ENCODE measurements at regions not wholly inside any gene's neighbourhood (a gene's known extent, or its start where the extent isn't known, plus 50 kb on each side); places are given as distances from the start of the nearest gene placed in this dataset.
"Not testable (repeated sequence)": the region's sequence is repeated elsewhere in the genome, so short reads cannot be mapped to it uniquely, and the experiment has no call there.

- no peak for DNase-seq (ENCODE audit: low read depth in 2 of 2)
Measured at GRCh38 chr12:59085690-59086089, 165.4 kb upstream of the LRIG3 start.

GRCh38 chr12:59084511-59085375 is 164.4 kb upstream of the LRIG3 start:
- no peak for DNase-seq (ENCODE audit: low read depth in 2 of 2)

DNA sequence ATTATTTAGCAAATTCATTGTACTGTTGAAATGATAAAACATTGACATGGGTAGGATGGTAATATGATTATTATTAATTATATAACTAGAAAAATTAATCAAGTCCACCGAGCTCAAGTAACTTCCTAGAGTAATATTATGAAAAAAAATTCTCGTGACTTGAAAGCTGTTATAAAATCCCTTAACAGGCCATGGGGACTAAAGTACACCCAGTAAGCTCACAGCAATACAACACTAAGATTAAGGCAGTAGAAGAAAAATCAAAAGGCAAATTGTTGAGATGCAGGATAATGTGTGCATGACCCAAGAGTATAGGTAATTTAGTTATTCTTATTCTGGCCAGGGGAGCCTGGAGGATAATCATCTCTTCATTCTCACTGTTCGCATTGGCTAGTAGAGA is 162.6 kb upstream of the LRIG3 start:
- DNase-seq (ENCODE audit: low read depth in 2 of 2), result no peak

- DNase-seq (ENCODE audit: low read depth in 2 of 2), result no peak
Measured at GRCh38 chr12:59080101-59080500, 159.8 kb upstream of the LRIG3 start.

DNA sequence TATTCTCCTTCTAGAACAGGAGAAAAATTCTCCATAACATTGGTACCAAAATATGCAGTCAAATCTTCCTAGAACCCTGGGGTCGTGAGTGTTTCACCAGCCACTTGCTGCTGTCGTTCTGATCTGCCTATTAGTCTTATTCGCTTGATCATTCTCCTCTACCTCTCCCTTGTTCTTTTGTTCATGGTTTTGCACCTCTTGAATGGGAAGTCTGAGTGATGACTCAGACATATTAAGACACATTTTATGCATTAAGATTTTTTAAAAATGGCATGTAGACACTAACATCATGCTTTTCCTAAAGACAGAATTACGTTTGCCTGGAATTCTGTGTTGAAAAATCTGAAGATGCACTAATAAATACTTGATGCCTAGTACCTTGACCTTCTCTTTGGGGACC is 159.2 kb upstream of the LRIG3 start:
- no peak for DNase-seq (ENCODE audit: low read depth in 2 of 2)

DNA sequence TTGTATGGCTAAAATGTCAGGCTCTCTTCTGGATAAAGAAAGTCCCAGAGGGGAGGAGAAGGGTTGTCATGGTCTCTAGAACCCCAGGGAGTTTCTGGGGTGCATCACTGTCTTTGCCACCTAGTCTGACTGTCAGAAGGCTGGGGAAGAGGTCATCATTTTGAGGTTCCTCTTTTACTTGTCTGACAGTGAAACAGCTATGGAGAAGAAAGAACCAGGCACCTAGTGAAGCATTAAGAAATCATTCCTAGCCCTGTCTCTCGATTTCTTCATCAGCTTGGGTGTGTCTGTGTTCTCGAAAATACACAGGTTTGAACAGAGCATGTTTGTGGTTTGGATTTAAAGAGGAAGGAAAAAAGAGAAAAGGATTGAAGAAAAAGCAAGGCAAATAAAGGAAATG is 158.7 kb upstream of the LRIG3 start:
- DNase-seq (ENCODE audit: low read depth in 2 of 2), result no peak

DNA sequence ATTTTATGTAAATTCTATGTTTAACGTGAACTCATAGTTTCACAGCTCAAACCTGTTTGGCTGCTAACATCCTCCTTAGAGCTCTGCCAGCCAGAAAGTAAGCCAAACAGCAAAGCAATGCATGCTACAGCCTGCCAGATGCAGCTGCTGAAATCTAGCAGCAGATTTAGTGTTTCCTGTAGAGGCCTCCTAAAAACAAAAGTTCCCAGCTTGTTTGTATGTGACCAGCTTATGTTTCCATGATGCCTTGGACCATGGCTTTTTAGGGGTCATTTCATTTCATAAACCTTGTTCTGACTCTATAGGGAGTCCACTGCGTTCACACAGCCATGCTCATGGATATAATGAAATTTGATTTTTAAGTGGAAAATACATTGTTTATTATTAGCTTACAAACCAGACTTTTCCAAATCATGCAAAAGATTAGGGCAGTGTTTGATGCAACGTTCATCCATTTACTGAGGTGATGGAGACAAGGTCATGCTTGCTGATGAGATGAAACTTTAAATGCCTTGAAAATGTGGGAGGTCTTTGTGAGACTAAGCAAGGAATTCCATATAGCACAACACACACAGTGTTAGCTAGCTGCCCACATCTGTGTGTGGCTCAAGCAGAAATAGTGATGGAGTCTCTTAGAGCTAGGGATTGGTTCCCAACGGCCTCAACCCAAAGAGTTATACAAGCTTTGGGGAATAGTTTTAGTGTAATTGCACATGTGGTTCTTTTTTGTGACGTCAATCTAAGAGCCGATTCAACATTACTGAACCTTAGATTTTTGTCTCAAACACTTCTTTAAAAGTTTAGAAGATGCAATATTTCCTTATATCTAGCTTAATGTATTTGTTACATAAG is 157.5 kb upstream of the LRIG3 start:
- DNase-seq (ENCODE audit: low read depth in 2 of 2), result no peak

- DNase-seq (ENCODE audit: low read depth in 2 of 2), result no peak
Measured at GRCh38 chr12:59077153-59077552, 156.8 kb upstream of the LRIG3 start.

GRCh38 chr12:59076622-59077021 is 156.3 kb upstream of the LRIG3 start:
- no peak for DNase-seq (ENCODE audit: low read depth in 2 of 2)

GRCh38 chr12:59075968-59076490 is 155.7 kb upstream of the LRIG3 start:
- no peak for DNase-seq (ENCODE audit: low read depth in 2 of 2)

GRCh38 chr12:59075141-59075540 is 154.8 kb upstream of the LRIG3 start:
- no peak for DNase-seq (ENCODE audit: low read depth in 2 of 2)

GRCh38 chr12:59070322-59070933 is 150.1 kb upstream of the LRIG3 start:
- no peak for DNase-seq (ENCODE audit: low read depth in 2 of 2)

GRCh38 chr12:59069516-59069915 is 149.2 kb upstream of the LRIG3 start:
- no peak for DNase-seq (ENCODE audit: low read depth in 2 of 2)

DNA sequence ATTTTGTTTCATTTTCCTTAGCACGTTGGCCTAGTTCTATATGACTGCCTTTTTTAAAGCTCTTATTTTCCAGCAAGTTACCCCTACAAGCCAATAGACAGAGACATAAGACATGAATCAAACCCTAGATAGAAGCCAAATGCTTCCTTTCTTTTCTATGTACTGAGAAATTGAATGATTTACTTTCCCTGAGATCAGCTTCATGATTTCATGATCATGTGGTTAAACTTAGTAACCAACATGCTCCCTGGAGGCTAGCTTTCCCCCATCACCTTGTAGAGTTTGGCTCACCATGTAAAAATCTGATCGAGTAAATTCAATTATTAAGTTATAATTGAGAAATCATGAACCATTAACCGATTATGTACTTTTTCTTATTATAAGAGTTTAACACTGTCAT is 148.1 kb upstream of the LRIG3 start:
- no peak for DNase-seq (ENCODE audit: low read depth in 2 of 2)

DNA sequence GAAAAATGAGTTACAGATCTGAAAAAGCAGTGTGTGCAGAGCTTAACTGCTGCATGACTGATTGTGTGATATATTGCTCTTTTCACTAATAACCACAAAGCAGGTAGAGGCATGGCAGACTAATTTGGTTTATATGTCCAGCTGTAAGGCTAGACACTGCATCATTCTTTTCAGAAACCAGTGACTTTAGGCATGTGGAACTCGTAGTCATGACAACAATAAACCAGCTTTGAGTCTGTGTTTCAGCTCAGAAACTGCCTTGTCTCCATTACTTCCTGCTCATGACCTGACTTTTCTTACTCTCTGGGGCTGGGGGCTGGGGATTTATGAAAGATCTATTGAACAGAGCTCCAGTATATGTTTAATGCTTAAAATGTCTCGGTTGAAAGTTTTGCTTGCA is 146.8 kb upstream of the LRIG3 start:
- no peak for DNase-seq (ENCODE audit: low read depth in 2 of 2)

GRCh38 chr12:59066445-59066844 is 146.1 kb upstream of the LRIG3 start:
- no peak for DNase-seq (ENCODE audit: low read depth in 2 of 2)

- DNase-seq (ENCODE audit: low read depth in 2 of 2), result no peak
Measured at GRCh38 chr12:59059088-59059935, 139.0 kb upstream of the LRIG3 start.

DNA sequence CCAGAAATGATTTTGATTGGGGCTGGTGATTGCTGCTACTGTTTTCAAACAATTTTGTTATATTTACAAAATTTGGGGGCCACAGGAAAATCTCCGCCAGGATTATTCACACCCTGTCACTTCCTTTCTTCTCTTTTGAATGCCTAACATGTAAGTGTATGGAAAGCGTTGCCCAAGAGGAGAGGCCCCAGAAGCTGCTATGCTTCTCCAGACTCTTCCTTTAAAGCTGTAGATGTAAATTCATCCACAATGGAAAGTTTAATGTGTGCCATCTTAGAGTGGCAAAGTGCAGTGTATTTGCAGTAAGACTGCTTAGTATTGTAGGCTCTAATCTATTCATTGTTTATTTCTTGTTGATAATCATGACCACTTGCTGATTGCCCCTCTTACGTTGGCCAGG is 136.7 kb upstream of the LRIG3 start:
- DNase-seq (ENCODE audit: low read depth in 2 of 2), result no peak

GRCh38 chr12:59055204-59055860 is 135.0 kb upstream of the LRIG3 start:
- DNase-seq (ENCODE audit: low read depth in 2 of 2), result no peak

- DNase-seq (ENCODE audit: low read depth in 2 of 2), result not testable (repeated sequence)
Measured at GRCh38 chr12:59053266-59053899, 133.1 kb upstream of the LRIG3 start.
